Activated B cell treated with CpG ODN at 0.5 μM for 24 hours (primary cell): ENCODE measurements at regions not wholly inside any gene's neighbourhood (a gene's known extent, or its start where the extent isn't known, plus 50 kb on each side); places are given as distances from the start of the nearest gene placed in this dataset.

Source experiments
- ATAC-seq: fragments of 200-7000 bp; cut with Tn5 transposase; one replicate; pipeline ENCODE4 v1.10.0; 2021; ENCODE audit warnings: low read depth, mild to moderate bottlenecking, moderate library complexity
- CTCF ChIA-PET: fragments of 350-600 bp; sonication (Branson Sonifier 250); formaldehyde crosslinking; loops from one replicate; lab custom pipeline; 2021; ENCODE audit warnings: antibody characterized with exemption; lab: Charles Lee
- POLR2A ChIA-PET: fragments of 350-600 bp; sonication (Branson Sonifier 250); formaldehyde crosslinking; loops from one replicate; lab custom pipeline; 2021; ENCODE audit warnings: antibody characterized with exemption; lab: Charles Lee
- DNase-seq: peaks from one replicate; pipeline ENCODE4 v3.0.0; 2022
- H3K27ac Mint-ChIP-seq: one replicate; pipeline ENCODE4 v1.8.0; 2020; ENCODE audit warnings: mixed read lengths
- H3K27me3 Mint-ChIP-seq: one replicate; pipeline ENCODE4 v1.8.0; 2021; ENCODE audit warnings: mixed read lengths
- H3K36me3 Mint-ChIP-seq: one replicate; pipeline ENCODE4 v1.8.0; 2021; ENCODE audit warnings: low read depth, mixed read lengths
- H3K4me1 Mint-ChIP-seq: one replicate; pipeline ENCODE4 v1.8.0; 2021; ENCODE audit warnings: mixed read lengths
- H3K4me3 Mint-ChIP-seq: one replicate; pipeline ENCODE4 v1.8.0; 2020; ENCODE audit warnings: mild to moderate bottlenecking, mixed read lengths
- H3K9me3 Mint-ChIP-seq: one replicate; pipeline ENCODE4 v1.8.0; 2020; ENCODE audit warnings: mixed read lengths
- intact Hi-C: fragments of 100-400 bp; cut with micrococcal nuclease; formaldehyde crosslinking; loops from one replicate; pipeline ENCODE4 v1.15.1; 2024
- TF ChIP-seq, protein P1 (sequence below): fragments of 200-600 bp; IDR thresholded peaks from one replicate; pipeline ENCODE4 v1.8.0; 2022; ENCODE audit warnings: antibody characterized with exemption, mild to moderate bottlenecking

DNA sequence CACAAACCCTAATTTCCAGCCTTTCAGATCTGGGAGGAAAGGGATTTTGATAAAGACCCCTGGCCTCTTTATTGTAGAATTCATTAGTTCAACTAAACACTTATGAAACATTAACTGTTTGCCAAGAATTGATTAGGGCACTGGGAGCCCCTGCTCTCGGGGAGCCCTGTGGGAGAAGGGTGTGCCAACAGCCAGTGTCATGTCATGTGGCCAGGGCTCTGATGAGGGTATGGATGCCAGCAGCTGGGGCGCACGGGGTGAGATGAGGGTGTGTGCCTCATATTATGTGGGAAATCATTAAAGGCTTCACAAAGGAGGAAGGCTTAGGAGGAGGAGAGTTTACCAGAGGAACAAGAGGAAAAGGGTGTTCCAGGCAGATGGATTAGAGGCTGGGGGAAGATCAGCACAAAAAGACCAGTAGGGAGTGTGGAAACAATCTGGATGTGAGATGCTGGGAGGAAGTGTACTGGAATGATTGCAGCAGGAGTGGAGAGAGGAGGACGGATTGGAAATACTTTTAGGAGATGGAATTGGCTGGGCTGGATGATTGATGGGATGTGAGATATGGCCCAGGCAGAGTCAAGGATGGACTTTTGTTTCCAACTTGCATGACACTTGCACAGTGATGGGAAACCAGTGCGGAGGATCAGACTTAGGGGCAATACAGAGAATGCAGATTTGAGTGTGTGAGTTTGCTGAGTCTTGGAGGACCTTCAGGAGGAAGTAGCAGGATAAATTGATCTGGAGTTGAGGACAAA lies 137.8 kb downstream of the CSNK2A3 start:
- intact Hi-C loops = no loop called here
- CTCF ChIA-PET = no interaction called here

DNA sequence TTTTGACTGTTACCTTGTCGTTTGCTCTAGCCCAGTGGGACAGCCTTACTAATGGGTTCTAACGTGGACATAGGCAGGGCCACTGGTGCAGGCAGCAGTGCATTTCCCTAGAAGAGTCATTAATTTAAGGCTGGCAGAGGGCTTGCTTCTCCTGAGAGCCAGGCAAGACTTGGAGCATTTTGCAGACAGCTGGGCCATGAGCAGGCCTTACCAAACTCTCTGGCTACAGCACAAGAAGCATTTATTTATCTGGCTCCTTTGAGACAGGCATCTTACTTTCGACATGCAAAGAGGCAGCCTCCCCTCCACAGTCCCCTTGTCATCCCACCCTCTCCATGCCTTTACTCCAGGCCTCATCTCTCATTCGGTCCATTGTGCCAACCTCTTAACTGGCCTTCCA lies 139.9 kb downstream of the CSNK2A3 start:
- Mint-ChIP-seq H3K9me3 (no peaks in the 10 kb centered on the region), H3K27me3 (peaks cover 6% of the 10 kb centered on the region), H3K27ac (no peak overlapping the region), H3K36me3 (no peaks in the 10 kb centered on the region), H3K4me3 (no peak overlapping the region), H3K4me1 (no peaks in the 10 kb centered on the region)
- TF ChIP-seq, protein P1, sequence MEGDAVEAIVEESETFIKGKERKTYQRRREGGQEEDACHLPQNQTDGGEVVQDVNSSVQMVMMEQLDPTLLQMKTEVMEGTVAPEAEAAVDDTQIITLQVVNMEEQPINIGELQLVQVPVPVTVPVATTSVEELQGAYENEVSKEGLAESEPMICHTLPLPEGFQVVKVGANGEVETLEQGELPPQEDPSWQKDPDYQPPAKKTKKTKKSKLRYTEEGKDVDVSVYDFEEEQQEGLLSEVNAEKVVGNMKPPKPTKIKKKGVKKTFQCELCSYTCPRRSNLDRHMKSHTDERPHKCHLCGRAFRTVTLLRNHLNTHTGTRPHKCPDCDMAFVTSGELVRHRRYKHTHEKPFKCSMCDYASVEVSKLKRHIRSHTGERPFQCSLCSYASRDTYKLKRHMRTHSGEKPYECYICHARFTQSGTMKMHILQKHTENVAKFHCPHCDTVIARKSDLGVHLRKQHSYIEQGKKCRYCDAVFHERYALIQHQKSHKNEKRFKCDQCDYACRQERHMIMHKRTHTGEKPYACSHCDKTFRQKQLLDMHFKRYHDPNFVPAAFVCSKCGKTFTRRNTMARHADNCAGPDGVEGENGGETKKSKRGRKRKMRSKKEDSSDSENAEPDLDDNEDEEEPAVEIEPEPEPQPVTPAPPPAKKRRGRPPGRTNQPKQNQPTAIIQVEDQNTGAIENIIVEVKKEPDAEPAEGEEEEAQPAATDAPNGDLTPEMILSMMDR = no peak
- DNase-seq (no peak), ATAC-seq (no peak)
- ChIA-PET POLR2A (no interaction called here), CTCF (no interaction called here)
- intact Hi-C loops = no loop called here

More for the DNA sequence above, 137.8 kb downstream of the CSNK2A3 start:
- no peak for ATAC-seq
- TF ChIP-seq, protein P1 = no peak
- Mint-ChIP-seq H3K27ac (no peak overlapping the region), H3K27me3 (peaks cover 6% of the 10 kb centered on the region), H3K4me3 (no peak overlapping the region), H3K36me3 (no peaks in the 10 kb centered on the region), H3K9me3 (no peaks in the 10 kb centered on the region), H3K4me1 (no peaks in the 10 kb centered on the region)
- POLR2A ChIA-PET = no interaction called here
- DNase-seq = no peak

DNA sequence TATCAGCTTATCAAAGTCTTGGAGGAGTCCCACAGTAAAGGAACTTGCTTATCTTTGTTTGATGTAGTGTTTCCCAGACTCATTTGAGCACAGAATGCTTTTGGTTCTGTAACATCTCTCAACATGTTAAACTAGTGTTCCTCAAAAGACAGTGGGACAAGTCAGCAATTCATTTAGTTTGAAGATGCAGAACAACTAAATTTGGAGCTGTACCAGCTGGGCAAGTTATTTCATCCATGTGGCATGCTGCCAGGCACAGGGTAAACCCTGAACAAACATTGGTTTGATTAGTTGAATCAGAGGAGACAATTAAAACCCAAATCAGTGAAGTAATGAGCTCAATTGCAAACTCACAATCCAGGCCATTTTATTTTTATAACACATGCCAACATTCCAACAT lies 141.2 kb downstream of the CSNK2A3 start:
- ATAC-seq (no peak), DNase-seq (no peak)
- Mint-ChIP-seq H3K4me3 (no peak overlapping the region), H3K9me3 (no peaks in the 10 kb centered on the region), H3K27me3 (peaks cover 6% of the 10 kb centered on the region), H3K4me1 (no peaks in the 10 kb centered on the region), H3K36me3 (no peaks in the 10 kb centered on the region), H3K27ac (no peak overlapping the region)
- CTCF ChIA-PET = no interaction called here
- POLR2A ChIA-PET = no interaction called here
- intact Hi-C loops = no loop called here
- TF ChIP-seq, protein P1 = no peak

DNA sequence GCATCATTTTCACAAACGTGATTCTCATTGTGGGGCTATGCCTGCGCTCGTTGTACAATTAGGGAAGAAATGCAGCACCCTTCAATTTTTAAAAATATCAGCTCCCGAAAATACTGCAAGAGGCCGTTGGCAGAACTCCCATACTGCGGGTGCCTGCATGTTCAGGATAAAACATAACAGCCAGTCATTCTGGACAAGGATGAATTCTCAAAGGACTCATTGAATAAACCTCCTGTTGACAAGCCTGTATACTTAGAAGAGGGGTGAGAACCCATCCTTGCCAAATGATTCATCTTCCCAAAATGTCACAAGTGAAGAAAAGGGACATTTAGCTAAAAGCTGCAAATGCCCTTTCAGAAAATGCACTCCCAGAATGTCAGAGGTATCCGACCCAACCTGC lies 141.9 kb downstream of the CSNK2A3 start:
- H3K27me3 Mint-ChIP-seq = peaks cover 8% of the 10 kb centered on the region
- no peaks in the 10 kb centered on the region for H3K4me1 Mint-ChIP-seq
- no peak overlapping the region for H3K27ac Mint-ChIP-seq
- TF ChIP-seq, protein P1 = no peak
- DNase-seq (no peak), ATAC-seq (no peak)
- H3K36me3 Mint-ChIP-seq = no peaks in the 10 kb centered on the region
- H3K4me3 Mint-ChIP-seq = no peak overlapping the region
- CTCF ChIA-PET = no interaction called here
- intact Hi-C loops = no loop called here
- POLR2A ChIA-PET = no interaction called here
- H3K9me3 Mint-ChIP-seq = no peaks in the 10 kb centered on the region

DNA sequence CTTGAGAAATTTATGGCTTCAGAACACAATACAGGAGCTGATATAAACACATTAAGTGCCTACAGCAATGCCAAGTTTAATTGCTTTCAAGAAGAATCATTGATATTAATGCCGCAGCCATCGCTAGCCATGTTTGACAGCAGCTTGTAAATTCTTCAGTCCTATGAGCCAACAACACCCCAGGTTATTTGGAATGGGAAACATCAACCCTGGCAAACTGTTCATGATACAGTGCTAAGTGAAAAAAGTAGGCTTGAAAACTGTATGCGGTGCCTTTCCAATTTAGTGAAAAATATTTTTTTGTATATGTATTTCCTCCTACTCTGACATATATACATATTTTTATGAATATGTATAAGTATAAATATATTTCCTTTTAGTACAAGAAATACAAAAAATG lies 142.6 kb downstream of the CSNK2A3 start:
- TF ChIP-seq, protein P1 = no peak
- H3K27ac Mint-ChIP-seq = no peak overlapping the region
- H3K9me3 Mint-ChIP-seq = no peaks in the 10 kb centered on the region
- ChIA-PET POLR2A (no interaction called here), CTCF (no interaction called here)
- DNase-seq (no peak), ATAC-seq (no peak)
- no peaks in the 10 kb centered on the region for H3K36me3 Mint-ChIP-seq
- no peaks in the 10 kb centered on the region for H3K4me1 Mint-ChIP-seq
- H3K27me3 Mint-ChIP-seq = peaks cover 9% of the 10 kb centered on the region
- intact Hi-C loops = no loop called here
- H3K4me3 Mint-ChIP-seq = no peak overlapping the region
